ENCODE measurements at regions not wholly inside any gene's neighbourhood (a gene's known extent, or its start where the extent isn't known, plus 50 kb on each side); places are given as distances from the start of the nearest gene placed in this dataset.

GRCh38 chr2:239673641-239674040 lies 272.8 kb upstream of the HDAC4 start:
- TF ChIP-seq, protein P1, sequence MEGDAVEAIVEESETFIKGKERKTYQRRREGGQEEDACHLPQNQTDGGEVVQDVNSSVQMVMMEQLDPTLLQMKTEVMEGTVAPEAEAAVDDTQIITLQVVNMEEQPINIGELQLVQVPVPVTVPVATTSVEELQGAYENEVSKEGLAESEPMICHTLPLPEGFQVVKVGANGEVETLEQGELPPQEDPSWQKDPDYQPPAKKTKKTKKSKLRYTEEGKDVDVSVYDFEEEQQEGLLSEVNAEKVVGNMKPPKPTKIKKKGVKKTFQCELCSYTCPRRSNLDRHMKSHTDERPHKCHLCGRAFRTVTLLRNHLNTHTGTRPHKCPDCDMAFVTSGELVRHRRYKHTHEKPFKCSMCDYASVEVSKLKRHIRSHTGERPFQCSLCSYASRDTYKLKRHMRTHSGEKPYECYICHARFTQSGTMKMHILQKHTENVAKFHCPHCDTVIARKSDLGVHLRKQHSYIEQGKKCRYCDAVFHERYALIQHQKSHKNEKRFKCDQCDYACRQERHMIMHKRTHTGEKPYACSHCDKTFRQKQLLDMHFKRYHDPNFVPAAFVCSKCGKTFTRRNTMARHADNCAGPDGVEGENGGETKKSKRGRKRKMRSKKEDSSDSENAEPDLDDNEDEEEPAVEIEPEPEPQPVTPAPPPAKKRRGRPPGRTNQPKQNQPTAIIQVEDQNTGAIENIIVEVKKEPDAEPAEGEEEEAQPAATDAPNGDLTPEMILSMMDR (IDR thresholded peaks at IDR 0.05), result no peak
- TF ChIP-seq POLR2A (IDR thresholded peaks at IDR 0.05), result no peak
